ENCODE measurements at regions not wholly inside any gene's neighbourhood (a gene's known extent, or its start where the extent isn't known, plus 50 kb on each side); places are given as distances from the start of the nearest gene placed in this dataset.

GRCh38 chr17:71003736-71004135, 834.4 kb downstream of the KCNJ2 start:
- DNase-seq, result no peak
- no peaks in the 10 kb centered on the region for H3K27me3 ChIP-seq (ENCODE audit: low read depth)
- intact Hi-C loops (cut with micrococcal nuclease), result no loop called here
- H3K4me1 ChIP-seq, result no peaks in the 10 kb centered on the region
- H3K9me3 ChIP-seq (replicated peaks), result no peaks in the 10 kb centered on the region
- H3K4me3 ChIP-seq, result no peak overlapping the region
- H3K27ac ChIP-seq (replicated peaks), result no peak overlapping the region
- TF ChIP-seq CTCF (IDR thresholded peaks at IDR 0.05; ENCODE audit: borderline replicate concordance), result no peak
- H3K36me3 ChIP-seq, result no peaks in the 10 kb centered on the region

- Histone ChIP-seq H3K27me3 (ENCODE audit: low read depth) (no peaks in the 10 kb centered on the region), H3K9me3 (replicated peaks) (no peaks in the 10 kb centered on the region), H3K4me3 (no peak overlapping the region), H3K27ac (replicated peaks) (no peak overlapping the region), H3K4me1 (no peaks in the 10 kb centered on the region), H3K36me3 (no peaks in the 10 kb centered on the region)
- TF ChIP-seq CTCF (IDR thresholded peaks at IDR 0.05; ENCODE audit: borderline replicate concordance), result no peak
- DNase-seq, result no peak
- intact Hi-C loops (cut with micrococcal nuclease), result no loop called here
These were observed 835.1 kb downstream of the KCNJ2 start for GRCh38 chr17:71004413-71004812.

GRCh38 chr17:71011391-71011790, 842.1 kb downstream of the KCNJ2 start:
- Histone ChIP-seq H3K27me3 (ENCODE audit: low read depth) (no peaks in the 10 kb centered on the region), H3K36me3 (no peaks in the 10 kb centered on the region), H3K27ac (replicated peaks) (no peak overlapping the region), H3K9me3 (replicated peaks) (no peaks in the 10 kb centered on the region), H3K4me1 (no peaks in the 10 kb centered on the region), H3K4me3 (no peak overlapping the region)
- DNase-seq, result no peak
- TF ChIP-seq CTCF (IDR thresholded peaks at IDR 0.05; ENCODE audit: borderline replicate concordance), result no peak
- intact Hi-C loops (cut with micrococcal nuclease), result no loop called here

GRCh38 chr17:71019699-71020098, 850.4 kb downstream of the KCNJ2 start:
- Histone ChIP-seq H3K4me3 (no peak overlapping the region), H3K9me3 (replicated peaks) (no peaks in the 10 kb centered on the region), H3K27ac (replicated peaks) (no peak overlapping the region), H3K36me3 (no peaks in the 10 kb centered on the region), H3K27me3 (ENCODE audit: low read depth) (no peaks in the 10 kb centered on the region), H3K4me1 (no peaks in the 10 kb centered on the region)
- no peak for TF ChIP-seq CTCF (IDR thresholded peaks at IDR 0.05; ENCODE audit: borderline replicate concordance)
- no peak for DNase-seq
- intact Hi-C loops (cut with micrococcal nuclease), result no loop called here

- Histone ChIP-seq H3K27ac (replicated peaks) (no peak overlapping the region), H3K27me3 (ENCODE audit: low read depth) (no peaks in the 10 kb centered on the region), H3K4me1 (no peaks in the 10 kb centered on the region), H3K9me3 (replicated peaks) (no peaks in the 10 kb centered on the region), H3K4me3 (no peak overlapping the region), H3K36me3 (no peaks in the 10 kb centered on the region)
- TF ChIP-seq CTCF (IDR thresholded peaks at IDR 0.05; ENCODE audit: borderline replicate concordance), result no peak
- intact Hi-C loops (cut with micrococcal nuclease), result no loop called here
- DNase-seq, result no peak
These were observed 853.4 kb downstream of the KCNJ2 start for GRCh38 chr17:71022758-71023157.
